D721Med (cell line): ENCODE measurements at regions not wholly inside any gene's neighbourhood (a gene's known extent, or its start where the extent isn't known, plus 50 kb on each side); places are given as distances from the start of the nearest gene placed in this dataset.

ENCODE experiments used
- DNase-seq: peaks from one replicate; pipeline ENCODE4 v3.0.0; 2011; ENCODE audit warnings: low spot score; ENCODE audit not compliant: insufficient read length
- FAIRE-seq: peaks from 2 replicates; lab custom pipeline; 2011; peaks lifted over from hg19 to GRCh38; lab: Jason Lieb, UNC
- TF ChIP-seq, protein P1 (sequence below): IDR thresholded peaks from 2 replicates; pipeline ENCODE4 v1.5.1; 2012; ENCODE audit warnings: mild to moderate bottlenecking, control low read depth; ENCODE audit not compliant: insufficient read depth; ENCODE audit errors: missing control alignments

DNA sequence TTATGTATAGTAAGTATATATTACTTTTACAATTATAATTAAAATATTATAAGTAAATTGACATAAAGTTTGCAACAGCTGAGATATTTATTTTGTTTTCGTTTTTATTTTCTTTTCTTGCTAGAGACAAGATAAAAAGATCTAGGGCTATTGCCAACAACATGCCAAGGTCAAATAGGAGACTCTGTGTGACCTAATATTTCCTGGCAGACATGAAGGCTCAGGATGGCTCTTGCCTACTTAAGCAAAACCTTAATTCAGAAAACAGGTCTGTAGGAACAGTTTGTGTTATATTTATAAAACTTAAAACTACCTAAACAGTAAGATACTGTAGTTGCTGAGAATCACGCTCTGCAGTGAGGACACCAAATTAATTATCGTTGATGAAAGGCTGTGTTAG lies 145.2 kb downstream of the RFC3 start:
- TF ChIP-seq, protein P1, sequence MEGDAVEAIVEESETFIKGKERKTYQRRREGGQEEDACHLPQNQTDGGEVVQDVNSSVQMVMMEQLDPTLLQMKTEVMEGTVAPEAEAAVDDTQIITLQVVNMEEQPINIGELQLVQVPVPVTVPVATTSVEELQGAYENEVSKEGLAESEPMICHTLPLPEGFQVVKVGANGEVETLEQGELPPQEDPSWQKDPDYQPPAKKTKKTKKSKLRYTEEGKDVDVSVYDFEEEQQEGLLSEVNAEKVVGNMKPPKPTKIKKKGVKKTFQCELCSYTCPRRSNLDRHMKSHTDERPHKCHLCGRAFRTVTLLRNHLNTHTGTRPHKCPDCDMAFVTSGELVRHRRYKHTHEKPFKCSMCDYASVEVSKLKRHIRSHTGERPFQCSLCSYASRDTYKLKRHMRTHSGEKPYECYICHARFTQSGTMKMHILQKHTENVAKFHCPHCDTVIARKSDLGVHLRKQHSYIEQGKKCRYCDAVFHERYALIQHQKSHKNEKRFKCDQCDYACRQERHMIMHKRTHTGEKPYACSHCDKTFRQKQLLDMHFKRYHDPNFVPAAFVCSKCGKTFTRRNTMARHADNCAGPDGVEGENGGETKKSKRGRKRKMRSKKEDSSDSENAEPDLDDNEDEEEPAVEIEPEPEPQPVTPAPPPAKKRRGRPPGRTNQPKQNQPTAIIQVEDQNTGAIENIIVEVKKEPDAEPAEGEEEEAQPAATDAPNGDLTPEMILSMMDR: no peak
- DNase-seq (no peak), FAIRE-seq (no peak)

DNA sequence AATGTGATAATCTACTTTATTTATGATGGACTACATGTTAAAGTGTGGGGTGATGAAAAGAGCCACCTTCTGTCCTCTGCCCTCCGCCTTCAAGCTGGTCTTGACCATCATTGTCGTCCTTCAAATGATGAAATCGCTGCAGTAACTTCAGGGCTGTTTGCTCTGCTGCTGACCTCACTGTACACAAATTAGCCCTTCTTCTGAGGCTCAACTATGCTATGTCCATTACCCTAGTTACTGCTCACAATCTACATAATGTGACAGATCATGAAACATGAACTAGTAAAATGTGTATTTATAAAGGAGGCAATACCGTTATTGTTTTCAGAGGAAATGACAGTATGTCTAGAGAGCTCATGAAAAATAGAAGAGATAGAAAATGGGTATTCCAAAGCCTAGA lies 145.9 kb downstream of the RFC3 start:
- TF ChIP-seq, protein P1: no peak
- FAIRE-seq: no peak

DNA sequence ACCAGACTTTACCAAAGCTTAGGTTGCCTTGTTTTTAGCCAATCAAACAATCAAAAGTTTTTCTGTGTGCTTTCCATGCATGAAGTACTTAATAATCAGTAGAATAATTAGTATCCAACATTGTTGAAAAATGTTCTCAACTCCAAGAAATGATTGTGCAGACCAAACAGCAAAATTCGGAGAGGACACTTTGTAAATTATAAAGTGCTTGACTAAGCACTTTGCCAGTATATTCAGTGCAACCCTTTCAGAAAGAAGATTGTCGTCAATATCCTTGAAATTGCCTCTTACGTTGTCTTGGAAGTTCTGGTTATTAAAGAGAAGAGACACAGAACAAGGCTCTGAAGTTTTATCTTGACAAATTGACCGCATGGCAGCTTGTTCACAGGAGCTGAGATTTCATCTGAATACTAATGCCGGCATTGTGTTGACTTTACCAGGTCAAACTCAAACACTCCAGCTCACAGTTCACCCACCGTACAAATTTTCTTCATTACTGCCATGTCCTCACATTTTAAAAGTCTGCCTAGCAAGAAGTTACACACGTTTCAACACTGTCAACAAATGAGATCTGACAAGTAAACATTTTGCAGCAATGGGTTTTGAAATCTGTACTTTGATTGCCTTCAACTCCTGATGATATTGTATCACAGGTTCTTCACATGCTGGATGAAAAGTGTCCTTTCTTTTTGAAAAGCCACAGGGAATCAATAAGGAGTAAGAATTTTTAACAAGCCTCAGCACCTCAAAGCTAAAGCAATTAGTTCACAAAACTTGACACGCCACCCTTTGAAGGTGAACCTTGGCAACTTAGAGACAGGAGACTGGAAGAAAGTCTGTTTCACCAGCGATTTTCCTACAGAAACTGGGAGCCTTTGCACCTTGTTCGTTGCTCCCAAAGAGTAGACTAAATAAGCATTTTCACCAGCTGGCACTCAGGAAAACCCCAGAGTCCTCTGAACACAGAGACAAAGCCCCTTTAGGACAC lies 150.9 kb downstream of the RFC3 start:
- no peak for DNase-seq
- TF ChIP-seq, protein P1: no peak
- FAIRE-seq: no peak

More for the DNA sequence above, 145.9 kb downstream of the RFC3 start:
- DNase-seq: no peak

DNA sequence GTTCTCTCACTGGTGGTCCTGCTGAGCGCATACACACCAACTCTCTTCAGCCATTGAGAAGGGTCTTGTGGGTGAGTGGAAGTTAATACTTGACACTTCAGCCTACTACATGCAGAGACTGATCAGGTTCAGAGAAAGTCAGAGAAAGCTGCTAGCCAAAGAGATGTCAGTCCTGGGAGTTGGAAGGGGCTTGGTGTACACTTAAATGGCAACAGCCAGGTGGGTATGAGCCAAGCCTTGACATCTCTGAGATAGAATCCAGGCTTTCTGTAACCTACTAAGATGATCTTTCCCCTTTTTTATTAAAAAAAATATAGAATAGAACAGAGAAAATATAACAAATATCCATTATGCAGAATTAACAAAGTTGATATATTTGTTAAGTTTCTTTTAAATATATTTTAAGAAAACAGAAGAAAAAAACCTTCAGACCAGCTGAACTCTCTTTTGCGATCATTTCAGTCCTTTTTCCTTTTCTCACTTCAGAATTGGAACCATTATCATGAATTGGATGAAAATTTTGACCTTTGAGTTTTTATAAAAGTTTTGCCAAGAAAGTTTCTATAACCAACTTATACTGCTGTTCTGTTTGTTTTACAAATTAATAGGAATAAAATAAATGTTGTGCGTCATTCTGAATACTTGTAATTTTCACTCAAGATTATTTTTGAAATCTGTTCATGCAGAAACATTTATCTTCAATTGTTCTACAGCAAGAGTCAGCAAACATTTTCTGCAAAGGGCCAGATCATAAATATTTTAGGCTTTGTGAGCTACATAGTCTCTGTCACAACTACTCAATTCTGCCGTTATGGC lies 153.0 kb downstream of the RFC3 start:
- TF ChIP-seq, protein P1: no peak
- FAIRE-seq: no peak
- DNase-seq: no peak

DNA sequence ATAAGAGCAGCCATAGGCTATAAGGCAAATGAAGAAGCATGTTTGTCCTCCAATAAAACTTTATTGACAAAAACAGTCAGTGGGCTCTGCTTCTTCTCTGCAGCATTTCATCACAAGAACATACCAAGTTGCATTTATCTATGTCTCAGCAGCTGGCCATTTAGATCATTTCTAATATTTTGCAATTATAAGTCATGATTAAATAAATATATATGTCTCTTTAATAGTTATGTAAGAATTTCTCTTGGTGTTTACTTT lies 153.5 kb downstream of the RFC3 start:
- TF ChIP-seq, protein P1: no peak
- DNase-seq (no peak), FAIRE-seq (no peak)

DNA sequence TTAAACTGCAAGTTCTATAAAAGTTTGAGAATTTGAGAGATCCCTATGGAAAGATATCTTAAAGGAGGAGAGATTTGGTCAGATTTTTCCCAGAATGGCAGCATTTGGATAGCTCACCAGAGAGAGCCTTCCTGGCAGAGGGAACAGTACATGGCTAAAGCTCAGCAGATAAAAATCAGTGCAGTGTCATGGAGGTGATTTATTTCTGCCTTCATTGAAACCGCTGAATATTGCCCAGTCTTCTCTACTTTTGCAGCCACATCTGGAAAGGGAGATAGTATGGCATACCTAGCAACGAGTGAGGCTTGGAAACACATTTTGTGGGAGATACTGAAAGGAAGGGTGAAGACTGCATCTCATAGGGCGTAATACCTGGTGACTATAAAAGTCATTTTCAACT lies 155.2 kb downstream of the RFC3 start:
- DNase-seq (no peak), FAIRE-seq (no peak)
- TF ChIP-seq, protein P1: no peak
